Astrocyte (in vitro differentiated cells and primary cell): ENCODE measurements at regions not wholly inside any gene's neighbourhood (a gene's known extent, or its start where the extent isn't known, plus 50 kb on each side); places are given as distances from the start of the nearest gene placed in this dataset.

Experiments used
- DNase-seq: peaks from one replicate; pipeline ENCODE4 v3.0.0-alpha.2; 2010; ENCODE audit warnings: low read depth
- FAIRE-seq: peaks from 2 replicates; lab custom pipeline; 2011; peaks lifted over from hg19 to GRCh38; lab: Jason Lieb, UNC
- H2AFZ ChIP-seq: 2 replicates; pipeline ENCODE4 v1.6.0; 2012; ENCODE audit warnings: low read depth, low read length, inconsistent platforms
- H3K27ac ChIP-seq: 2 replicates; pipeline ENCODE4 v1.5.1; 2011; ENCODE audit warnings: low read depth, low read length, inconsistent platforms
- H3K27me3 ChIP-seq: 2 replicates; pipeline ENCODE4 v1.6.0; 2011; ENCODE audit warnings: low read length, inconsistent platforms; ENCODE audit not compliant: insufficient read depth
- H3K36me3 ChIP-seq: 2 replicates; pipeline ENCODE4 v1.5.1; 2011; ENCODE audit warnings: low read length, inconsistent platforms; ENCODE audit not compliant: insufficient read depth
- H3K4me1 ChIP-seq: 2 replicates; pipeline ENCODE4 v1.5.1; 2011; ENCODE audit warnings: low read length, inconsistent platforms; ENCODE audit not compliant: insufficient read depth
- H3K4me2 ChIP-seq: 2 replicates; pipeline ENCODE4 v1.6.0; 2012; ENCODE audit warnings: low read length, inconsistent platforms
- H3K4me3 ChIP-seq: 2 replicates; pipeline ENCODE4 v1.5.1; 2011; ENCODE audit warnings: low read depth, mild to moderate bottlenecking, low read length, inconsistent platforms; ENCODE audit not compliant: insufficient read depth
- H3K79me2 ChIP-seq: 2 replicates; pipeline ENCODE4 v1.6.0; 2012; ENCODE audit warnings: mild to moderate bottlenecking, low read length, inconsistent platforms; ENCODE audit not compliant: insufficient read depth
- H3K9ac ChIP-seq: 2 replicates; pipeline ENCODE4 v1.6.0; 2012; ENCODE audit warnings: mild to moderate bottlenecking, low read length, inconsistent platforms
- H3K9me3 ChIP-seq: 2 replicates; pipeline ENCODE4 v1.5.1; 2012; ENCODE audit warnings: low read depth, mild to moderate bottlenecking, low read length, inconsistent platforms; ENCODE audit not compliant: insufficient read depth
- H4K20me1 ChIP-seq: 2 replicates; pipeline ENCODE4 v1.6.0; 2012; ENCODE audit warnings: low read length, inconsistent platforms; ENCODE audit not compliant: insufficient read depth
- H3K27ac Mint-ChIP-seq: one replicate; pipeline ENCODE4 v1.8.0; 2021; ENCODE audit warnings: mild to moderate bottlenecking, mixed read lengths; ENCODE audit not compliant: unreplicated experiment
- H3K27me3 Mint-ChIP-seq: one replicate; pipeline ENCODE4 v1.8.0; 2021; ENCODE audit warnings: low read depth, mixed read lengths; ENCODE audit not compliant: unreplicated experiment
- H3K36me3 Mint-ChIP-seq: one replicate; pipeline ENCODE4 v1.8.0; 2021; ENCODE audit warnings: low read depth, mixed read lengths; ENCODE audit not compliant: unreplicated experiment
- H3K4me1 Mint-ChIP-seq: one replicate; pipeline ENCODE4 v1.8.0; 2021; ENCODE audit warnings: low read depth, mixed read lengths; ENCODE audit not compliant: unreplicated experiment
- H3K4me3 Mint-ChIP-seq: one replicate; pipeline ENCODE4 v1.8.0; 2021; ENCODE audit warnings: mild to moderate bottlenecking, moderate library complexity, mixed read lengths; ENCODE audit not compliant: unreplicated experiment
- H3K9me3 Mint-ChIP-seq: one replicate; pipeline ENCODE4 v1.8.0; 2021; ENCODE audit warnings: mild to moderate bottlenecking, mixed read lengths; ENCODE audit not compliant: unreplicated experiment
- CTCF ChIP-seq: IDR thresholded peaks from 2 replicates; pipeline ENCODE4 v1.5.1; 2011; ENCODE audit warnings: low read depth, mild to moderate bottlenecking, inconsistent platforms, low read length, moderate library complexity; ENCODE audit not compliant: insufficient read depth
- EZH2 ChIP-seq: IDR thresholded peaks from 2 replicates; pipeline ENCODE4 v1.6.1; 2012; ENCODE audit warnings: mild to moderate bottlenecking, low read length, inconsistent platforms; ENCODE audit not compliant: insufficient read depth

GRCh38 chr1:219405531-219406331, 207.2 kb downstream of the ZC3H11B start:
- no peak overlapping the region for H3K4me3 Mint-ChIP-seq

GRCh38 chr1:219404629-219405028, 208.3 kb downstream of the ZC3H11B start:
- FAIRE-seq (no peak), DNase-seq (no peak)
- H3K27me3 ChIP-seq: no peaks in the 10 kb centered on the region
- no peaks in the 10 kb centered on the region for H3K9me3 ChIP-seq
- H3K4me3 ChIP-seq: no peak overlapping the region
- H3K27ac ChIP-seq: no peak overlapping the region
- no peaks in the 10 kb centered on the region for H3K36me3 ChIP-seq
- Mint-ChIP-seq H3K36me3 (no peaks in the 10 kb centered on the region), H3K4me1 (no peaks in the 10 kb centered on the region), H3K27ac (no peak overlapping the region), H3K27me3 (no peaks in the 10 kb centered on the region), H3K9me3 (peaks cover 2% of the 10 kb centered on the region), H3K4me3 (no peak overlapping the region)
- no peak overlapping the region for H2AFZ ChIP-seq
- H3K9ac ChIP-seq: no peak overlapping the region
- H3K4me2 ChIP-seq: no peak overlapping the region
- H3K4me1 ChIP-seq: no peaks in the 10 kb centered on the region
- H3K79me2 ChIP-seq: no peaks in the 10 kb centered on the region
- TF ChIP-seq CTCF: no peak
- TF ChIP-seq EZH2: no peak
- H4K20me1 ChIP-seq: no peaks in the 10 kb centered on the region

More at GRCh38 chr1:219405531-219406331, 207.2 kb downstream of the ZC3H11B start:
- H3K36me3 Mint-ChIP-seq: no peaks in the 10 kb centered on the region
- Histone ChIP-seq H4K20me1 (no peaks in the 10 kb centered on the region), H3K27me3 (no peaks in the 10 kb centered on the region), H3K9me3 (no peaks in the 10 kb centered on the region), H3K36me3 (no peaks in the 10 kb centered on the region), H3K27ac (no peak overlapping the region), H3K9ac (no peak overlapping the region), H2AFZ (no peak overlapping the region), H3K4me2 (no peak overlapping the region), H3K4me3 (no peak overlapping the region), H3K4me1 (no peaks in the 10 kb centered on the region), H3K79me2 (no peaks in the 10 kb centered on the region)
- TF ChIP-seq EZH2: no peak
- no peak for TF ChIP-seq CTCF
- DNase-seq (no peak), FAIRE-seq (no peak)
- no peaks in the 10 kb centered on the region for H3K27me3 Mint-ChIP-seq
- H3K9me3 Mint-ChIP-seq: no peaks in the 10 kb centered on the region
- no peaks in the 10 kb centered on the region for H3K4me1 Mint-ChIP-seq
- H3K27ac Mint-ChIP-seq: no peak overlapping the region

- no peaks in the 10 kb centered on the region for H3K27me3 Mint-ChIP-seq
- no peaks in the 10 kb centered on the region for H3K4me1 ChIP-seq
- no peaks in the 10 kb centered on the region for H3K36me3 ChIP-seq
- no peak overlapping the region for H3K4me3 Mint-ChIP-seq
- H3K9me3 ChIP-seq: no peaks in the 10 kb centered on the region
- H3K4me2 ChIP-seq: no peak overlapping the region
- TF ChIP-seq EZH2: no peak
- TF ChIP-seq CTCF: no peak
- H3K27me3 ChIP-seq: no peaks in the 10 kb centered on the region
- H3K27ac ChIP-seq: no peak overlapping the region
- no peak overlapping the region for H2AFZ ChIP-seq
- H3K27ac Mint-ChIP-seq: no peak overlapping the region
- no peak overlapping the region for H3K4me3 ChIP-seq
- no peaks in the 10 kb centered on the region for H3K4me1 Mint-ChIP-seq
- H3K9me3 Mint-ChIP-seq: peaks cover 7% of the 10 kb centered on the region
- no peaks in the 10 kb centered on the region for H4K20me1 ChIP-seq
- FAIRE-seq (no peak), DNase-seq (no peak)
- no peak overlapping the region for H3K9ac ChIP-seq
- H3K79me2 ChIP-seq: no peaks in the 10 kb centered on the region
- no peaks in the 10 kb centered on the region for H3K36me3 Mint-ChIP-seq
Measured at GRCh38 chr1:219402925-219403324, 210.0 kb downstream of the ZC3H11B start.
